SH-SY5Y (cell line): ENCODE measurements at regions not wholly inside any gene's neighbourhood (a gene's known extent, or its start where the extent isn't known, plus 50 kb on each side); places are given as distances from the start of the nearest gene placed in this dataset.

Source experiments
- GATA2 ChIP-seq: IDR thresholded peaks from 2 replicates; pipeline ENCODE4 v1.6.1; 2011; ENCODE audit warnings: mild to moderate bottlenecking, low read depth, low read length
- GATA3 ChIP-seq: IDR thresholded peaks from 2 replicates; pipeline ENCODE4 v1.6.1; 2011; ENCODE audit warnings: low read depth, mild to moderate bottlenecking, low read length, moderate library complexity

DNA sequence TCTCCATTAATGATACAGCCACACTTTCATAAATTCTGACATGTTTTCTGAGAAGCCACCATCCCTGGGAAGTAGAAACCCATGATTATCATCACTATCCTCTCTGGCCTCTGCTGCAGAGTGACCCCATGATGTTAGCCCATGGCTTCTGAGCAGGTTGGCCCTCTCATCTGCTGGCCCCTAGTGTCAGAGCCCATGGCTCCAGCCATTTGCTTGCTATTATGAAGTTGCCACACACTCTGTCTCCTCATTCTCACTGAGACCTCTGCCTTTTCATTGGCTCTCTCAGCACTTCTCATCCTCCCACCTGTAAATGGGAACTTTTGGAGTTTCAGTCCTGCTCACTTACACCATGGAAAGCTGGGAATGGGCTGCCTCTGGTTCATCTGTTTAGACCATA, 192.7 kb downstream of the GASK1B start:
- TF ChIP-seq GATA3 (no peak), GATA2 (no peak)
